SK-N-SH (cell line): ENCODE measurements at regions not wholly inside any gene's neighbourhood (a gene's known extent, or its start where the extent isn't known, plus 50 kb on each side); places are given as distances from the start of the nearest gene placed in this dataset.

Experiments used
- ELF1 ChIP-seq: IDR thresholded peaks from 2 replicates; pipeline ENCODE4 v1.4.0; 2012
- FOXM1 ChIP-seq: IDR thresholded peaks from 2 replicates; pipeline ENCODE4 v1.4.0; 2012; ENCODE audit warnings: low read depth, mild to moderate bottlenecking
- YY1 ChIP-seq: IDR thresholded peaks from 2 replicates; pipeline ENCODE4 v1.4.0; 2012; ENCODE audit warnings: low read depth, mild to moderate bottlenecking
- TF ChIP-seq, protein P1 (sequence below): IDR thresholded peaks from 2 replicates; pipeline ENCODE4 v1.4.0; 2012; ENCODE audit warnings: low read depth, borderline replicate concordance
- TF ChIP-seq, protein P2 (sequence below): fragments of 200-600 bp; sonication (generic); IDR thresholded peaks from 2 replicates; pipeline ENCODE4 v1.6.1; 2017; ENCODE audit warnings: antibody characterized with exemption, mild to moderate bottlenecking, moderate library complexity

DNA sequence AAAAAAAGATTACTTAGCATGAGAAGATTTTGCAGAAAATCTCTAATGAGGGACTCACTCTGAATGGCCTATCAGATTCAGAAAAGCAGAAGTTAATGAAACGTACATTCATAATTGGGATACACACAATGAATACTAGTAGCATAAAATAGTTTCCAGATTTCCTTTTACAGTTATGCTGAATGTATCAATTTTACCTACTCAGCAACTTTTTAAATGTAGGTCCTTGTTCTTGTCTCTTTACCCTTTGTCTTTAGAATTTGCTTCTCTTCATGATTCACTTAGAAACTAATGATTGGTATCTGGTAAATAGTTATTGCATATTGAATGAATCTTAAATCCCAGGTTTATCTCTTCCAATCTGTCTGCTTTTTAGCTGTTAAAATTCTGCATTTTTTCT lies 458.8 kb downstream of the DSC3 start:
- TF ChIP-seq YY1 (no peak), FOXM1 (no peak), ELF1 (no peak)
- TF ChIP-seq, protein P1, sequence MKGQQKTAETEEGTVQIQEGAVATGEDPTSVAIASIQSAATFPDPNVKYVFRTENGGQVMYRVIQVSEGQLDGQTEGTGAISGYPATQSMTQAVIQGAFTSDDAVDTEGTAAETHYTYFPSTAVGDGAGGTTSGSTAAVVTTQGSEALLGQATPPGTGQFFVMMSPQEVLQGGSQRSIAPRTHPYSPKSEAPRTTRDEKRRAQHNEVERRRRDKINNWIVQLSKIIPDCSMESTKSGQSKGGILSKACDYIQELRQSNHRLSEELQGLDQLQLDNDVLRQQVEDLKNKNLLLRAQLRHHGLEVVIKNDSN, result no peak
- TF ChIP-seq, protein P2, sequence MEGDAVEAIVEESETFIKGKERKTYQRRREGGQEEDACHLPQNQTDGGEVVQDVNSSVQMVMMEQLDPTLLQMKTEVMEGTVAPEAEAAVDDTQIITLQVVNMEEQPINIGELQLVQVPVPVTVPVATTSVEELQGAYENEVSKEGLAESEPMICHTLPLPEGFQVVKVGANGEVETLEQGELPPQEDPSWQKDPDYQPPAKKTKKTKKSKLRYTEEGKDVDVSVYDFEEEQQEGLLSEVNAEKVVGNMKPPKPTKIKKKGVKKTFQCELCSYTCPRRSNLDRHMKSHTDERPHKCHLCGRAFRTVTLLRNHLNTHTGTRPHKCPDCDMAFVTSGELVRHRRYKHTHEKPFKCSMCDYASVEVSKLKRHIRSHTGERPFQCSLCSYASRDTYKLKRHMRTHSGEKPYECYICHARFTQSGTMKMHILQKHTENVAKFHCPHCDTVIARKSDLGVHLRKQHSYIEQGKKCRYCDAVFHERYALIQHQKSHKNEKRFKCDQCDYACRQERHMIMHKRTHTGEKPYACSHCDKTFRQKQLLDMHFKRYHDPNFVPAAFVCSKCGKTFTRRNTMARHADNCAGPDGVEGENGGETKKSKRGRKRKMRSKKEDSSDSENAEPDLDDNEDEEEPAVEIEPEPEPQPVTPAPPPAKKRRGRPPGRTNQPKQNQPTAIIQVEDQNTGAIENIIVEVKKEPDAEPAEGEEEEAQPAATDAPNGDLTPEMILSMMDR, result no peak
